ENCODE measurements at regions not wholly inside any gene's neighbourhood (a gene's known extent, or its start where the extent isn't known, plus 50 kb on each side); places are given as distances from the start of the nearest gene placed in this dataset.

DNA sequence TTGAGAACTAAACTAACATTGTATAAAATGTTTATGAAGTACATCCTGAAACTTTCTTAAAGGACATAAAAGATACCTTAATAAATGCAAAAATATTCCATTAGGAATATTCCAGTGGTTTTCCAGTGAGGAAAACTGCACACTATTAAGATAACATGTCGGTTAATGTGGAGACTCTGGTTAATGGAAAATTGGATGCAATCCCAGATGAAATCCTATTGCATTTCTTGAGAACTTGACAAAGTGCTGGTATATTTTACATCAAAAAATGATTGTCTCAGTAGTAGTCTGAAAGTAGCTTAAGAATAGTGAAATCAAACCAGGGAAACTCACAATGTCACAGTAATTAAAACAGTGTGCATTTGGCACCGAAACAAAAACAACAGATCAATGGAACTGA, 202.5 kb upstream of the MON1B start:
- 71 to 85% (median 77%) methylated on average over 2 of the region's 2 CpGs for WGBS, 5 donors
- Histone ChIP-seq H3K27ac (no peak overlapping the region), H3K4me3 (no peak overlapping the region), H3K27me3 (no peaks in the 10 kb centered on the region), H3K4me1 (no peaks in the 10 kb centered on the region), H3K36me3 (no peaks in the 10 kb centered on the region), H3K9me3 (peaks cover 0 to 5% (median 0%) of the 10 kb centered on the region in 4 donors)
- peak in 1 of 2 donors; percentile 7 for DNase-seq
- TF ChIP-seq POLR2AphosphoS5 (IDR thresholded peaks at IDR 0.05) (no peak), EP300 (IDR thresholded peaks at IDR 0.05) (no peak), POLR2A (IDR thresholded peaks at IDR 0.05) (no peak)
- TF ChIP-seq, protein P1, sequence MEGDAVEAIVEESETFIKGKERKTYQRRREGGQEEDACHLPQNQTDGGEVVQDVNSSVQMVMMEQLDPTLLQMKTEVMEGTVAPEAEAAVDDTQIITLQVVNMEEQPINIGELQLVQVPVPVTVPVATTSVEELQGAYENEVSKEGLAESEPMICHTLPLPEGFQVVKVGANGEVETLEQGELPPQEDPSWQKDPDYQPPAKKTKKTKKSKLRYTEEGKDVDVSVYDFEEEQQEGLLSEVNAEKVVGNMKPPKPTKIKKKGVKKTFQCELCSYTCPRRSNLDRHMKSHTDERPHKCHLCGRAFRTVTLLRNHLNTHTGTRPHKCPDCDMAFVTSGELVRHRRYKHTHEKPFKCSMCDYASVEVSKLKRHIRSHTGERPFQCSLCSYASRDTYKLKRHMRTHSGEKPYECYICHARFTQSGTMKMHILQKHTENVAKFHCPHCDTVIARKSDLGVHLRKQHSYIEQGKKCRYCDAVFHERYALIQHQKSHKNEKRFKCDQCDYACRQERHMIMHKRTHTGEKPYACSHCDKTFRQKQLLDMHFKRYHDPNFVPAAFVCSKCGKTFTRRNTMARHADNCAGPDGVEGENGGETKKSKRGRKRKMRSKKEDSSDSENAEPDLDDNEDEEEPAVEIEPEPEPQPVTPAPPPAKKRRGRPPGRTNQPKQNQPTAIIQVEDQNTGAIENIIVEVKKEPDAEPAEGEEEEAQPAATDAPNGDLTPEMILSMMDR (IDR thresholded peaks at IDR 0.05), result no peak
- intact Hi-C loops (cut with DNase I; ENCODE audit: low total_unique reads), result no loop called here

DNA sequence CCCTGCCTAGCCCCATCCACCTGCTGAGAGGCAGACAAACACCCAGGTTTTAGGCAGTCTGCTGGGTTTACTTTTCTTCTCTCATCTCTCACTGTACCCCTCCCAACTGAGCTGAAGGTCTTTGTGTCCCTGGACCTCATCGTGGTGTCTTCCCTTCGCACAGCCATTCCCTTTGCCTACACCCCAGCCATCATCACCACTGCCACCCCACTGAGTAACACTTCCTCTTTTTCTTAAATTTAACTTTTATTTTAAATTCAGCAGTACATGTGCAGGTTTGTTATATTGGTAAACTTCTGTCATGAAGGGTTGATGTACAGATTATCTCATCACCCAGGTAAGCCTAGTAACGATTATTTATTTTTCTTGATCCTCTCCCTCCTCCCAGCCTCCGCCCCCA, 188.3 kb upstream of the MON1B start:
- no peak for DNase-seq
- no peaks in the 10 kb centered on the region for H3K36me3 ChIP-seq
- H3K27me3 ChIP-seq, result no peaks in the 10 kb centered on the region
- 80 to 93% (median 83%) methylated on average over 4 of the region's 4 CpGs for WGBS, 5 donors
- TF ChIP-seq EP300 (IDR thresholded peaks at IDR 0.05) (no peak), POLR2A (IDR thresholded peaks at IDR 0.05) (no peak), POLR2AphosphoS5 (IDR thresholded peaks at IDR 0.05) (no peak)
- TF ChIP-seq, protein P1 (IDR thresholded peaks at IDR 0.05), result no peak
- no peaks in the 10 kb centered on the region for H3K4me1 ChIP-seq
- no peak overlapping the region for H3K4me3 ChIP-seq
- intact Hi-C loops (cut with DNase I; ENCODE audit: low total_unique reads), result no loop called here
- H3K9me3 ChIP-seq, result no peaks in the 10 kb centered on the region
- no peak overlapping the region for H3K27ac ChIP-seq

DNA sequence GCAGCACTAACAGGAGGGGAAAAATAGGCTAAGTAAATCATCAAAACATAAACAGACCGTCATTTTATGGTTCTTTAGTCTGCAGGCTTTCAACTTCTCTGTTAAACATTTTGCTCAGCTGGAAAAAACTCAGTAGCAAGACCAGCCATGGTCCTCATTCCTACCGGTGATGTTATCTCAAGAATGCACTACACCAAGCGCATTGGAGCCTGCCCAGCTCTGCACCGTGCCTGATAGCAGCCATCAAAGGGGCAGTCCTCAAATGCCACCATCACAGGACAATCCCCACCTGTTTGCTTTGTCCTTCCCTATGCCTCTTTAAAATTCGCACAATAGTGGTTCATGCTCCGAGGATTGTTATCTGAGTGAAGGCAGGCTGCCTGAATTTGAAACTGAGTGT, 181.5 kb upstream of the MON1B start:
- no peaks in the 10 kb centered on the region for H3K36me3 ChIP-seq
- H3K4me3 ChIP-seq, result no peak overlapping the region
- 22 to 25% (median 25%) methylated on average over 6 of the region's 6 CpGs for WGBS, 5 donors
- H3K27me3 ChIP-seq, result no peaks in the 10 kb centered on the region
- TF ChIP-seq POLR2AphosphoS5 (IDR thresholded peaks at IDR 0.05) (no peak), POLR2A (IDR thresholded peaks at IDR 0.05) (no peak), EP300 (IDR thresholded peaks at IDR 0.05) (no peak)
- TF ChIP-seq, protein P1 (IDR thresholded peaks at IDR 0.05), result no peak
- intact Hi-C loops (cut with DNase I; ENCODE audit: low total_unique reads), result no loop called here
- no peak overlapping the region for H3K27ac ChIP-seq
- peak in 1 of 2 donors; percentile 3 for DNase-seq
- peaks cover 0 to 9% (median 0%) of the 10 kb centered on the region in 4 donors for H3K9me3 ChIP-seq
- no peaks in the 10 kb centered on the region for H3K4me1 ChIP-seq

DNA sequence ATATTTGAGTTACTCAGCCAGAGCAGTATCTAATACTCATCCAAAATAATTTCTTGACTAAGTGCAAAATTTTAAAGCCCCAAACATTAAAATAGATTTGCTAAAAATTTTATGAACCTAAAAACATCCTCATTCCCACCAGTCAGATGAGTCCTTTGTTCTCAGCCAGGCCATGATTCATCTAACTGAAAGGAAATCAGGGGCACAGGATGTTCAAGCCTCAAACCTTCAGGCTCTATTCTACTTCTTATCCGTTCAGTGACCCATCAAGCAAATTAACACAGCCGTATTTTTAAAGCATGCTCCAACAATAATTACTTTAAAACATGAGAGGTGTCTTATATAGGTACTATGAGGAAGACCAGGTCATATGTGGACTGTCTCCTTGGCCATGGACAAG, 176.5 kb upstream of the MON1B start:
- Histone ChIP-seq H3K4me3 (no peak overlapping the region), H3K27ac (no peak overlapping the region), H3K27me3 (no peaks in the 10 kb centered on the region), H3K36me3 (no peaks in the 10 kb centered on the region), H3K4me1 (no peaks in the 10 kb centered on the region), H3K9me3 (peaks cover 0 to 9% (median 0%) of the 10 kb centered on the region in 4 donors)
- 67 to 83% (median 78%) methylated on average over 2 of the region's 2 CpGs for WGBS, 5 donors
- intact Hi-C loops (cut with DNase I; ENCODE audit: low total_unique reads), result no loop called here
- no peak for TF ChIP-seq POLR2A (IDR thresholded peaks at IDR 0.05)
- TF ChIP-seq POLR2AphosphoS5 (IDR thresholded peaks at IDR 0.05), result no peak
- TF ChIP-seq, protein P1 (IDR thresholded peaks at IDR 0.05), result no peak
- TF ChIP-seq EP300 (IDR thresholded peaks at IDR 0.05), result no peak
- no peak for DNase-seq

All from stomach (tissue), 8 donors.